ENCODE measurements at regions not wholly inside any gene's neighbourhood (a gene's known extent, or its start where the extent isn't known, plus 50 kb on each side); places are given as distances from the start of the nearest gene placed in this dataset.

DNA sequence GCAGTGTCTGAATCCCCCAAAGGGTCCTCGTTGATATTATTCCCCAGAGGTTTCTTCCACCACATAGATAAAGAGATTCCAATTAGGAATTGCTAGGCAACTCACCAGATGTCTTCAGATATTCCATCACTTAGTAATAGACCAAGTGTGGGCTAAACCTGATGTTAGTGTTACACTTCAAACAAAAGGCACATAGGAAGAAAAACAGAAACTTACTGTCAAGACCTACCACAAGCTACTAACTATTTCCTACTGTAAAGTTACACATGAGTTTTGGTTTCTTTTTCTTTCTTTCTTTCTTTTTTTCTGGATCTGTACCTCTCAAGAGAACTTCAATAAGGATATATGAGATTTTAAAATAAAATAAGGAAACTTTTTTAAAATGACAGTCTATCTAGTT, 879.1 kb upstream of the NEGR1 start (continued):
- TF ChIP-seq MTA2 (IDR thresholded peaks at IDR 0.05; ENCODE audit: low read depth) (no peak), SREBF1 (IDR thresholded peaks at IDR 0.05; ENCODE audit: low read length) (no peak), HDAC2 (IDR thresholded peaks at IDR 0.05) (no peak)

DNA sequence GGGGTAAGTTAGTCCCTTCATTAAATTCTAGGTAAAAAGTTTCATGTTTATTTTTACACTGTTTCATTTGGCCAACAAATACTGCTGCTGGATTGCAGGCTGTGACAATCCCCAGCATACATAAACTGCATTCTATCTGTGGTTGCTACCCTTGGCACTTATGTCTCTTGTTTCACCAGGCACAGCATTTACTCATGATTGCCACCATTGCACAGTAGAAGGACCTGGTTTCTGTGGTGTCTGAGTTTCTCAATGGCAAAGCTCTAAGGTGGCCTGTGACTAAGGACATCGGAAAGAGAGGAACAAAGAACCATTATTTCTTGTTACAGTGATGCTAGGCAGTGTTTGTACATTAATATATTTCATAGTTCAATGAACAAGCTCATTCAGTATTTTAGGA, 878.4 kb upstream of the NEGR1 start:
- POLR2A ChIA-PET: no interaction called here
- Histone ChIP-seq H3K4me3 (no peak overlapping the region), H3K79me2 (ENCODE audit: control insufficient read depth, insufficient read depth, low read length) (no peaks in the 10 kb centered on the region), H3K9ac (ENCODE audit: control insufficient read depth, insufficient read depth, low read length) (no peak overlapping the region), H2AFZ (ENCODE audit: control insufficient read depth, low read depth, low read length) (no peak overlapping the region), H3K4me2 (ENCODE audit: control insufficient read depth, insufficient read depth) (no peak overlapping the region), H3K36me3 (ENCODE audit: control insufficient read depth in 2 of 2, insufficient read depth in 2 of 2, low read length in 1 of 2) (no peaks in the 10 kb centered on the region), H3K9me3 (replicated peaks; ENCODE audit: control insufficient read depth, insufficient read depth, low read length) (no peaks in the 10 kb centered on the region), H3K4me1 (ENCODE audit: control insufficient read depth, insufficient read depth, low read length) (no peaks in the 10 kb centered on the region), H4K20me1 (ENCODE audit: control insufficient read depth, insufficient read depth) (no peaks in the 10 kb centered on the region), H3K27me3 (replicated peaks in 1 of 2; ENCODE audit: control insufficient read depth in 2 of 2, insufficient read depth in 2 of 2, low read length in 1 of 2) (no peaks in the 10 kb centered on the region), H3K27ac (ENCODE audit: control insufficient read depth, insufficient read depth) (no peak overlapping the region)
- in situ Hi-C loops (cut with MboI) (no loop called here), intact Hi-C loops (cut with micrococcal nuclease; ENCODE audit: unreplicated experiment) (no loop called here)
- no peak for FAIRE-seq
- no peak for DNase-seq (ENCODE audit: low read depth, low spot score)
- TF ChIP-seq ZNF384 (IDR thresholded peaks at IDR 0.05; ENCODE audit: borderline replicate concordance, low read depth, low read length) (no peak), BHLHE40 (IDR thresholded peaks at IDR 0.05; ENCODE audit: borderline replicate concordance in 1 of 2, low read depth in 2 of 2, low read length in 1 of 2) (no peak), STAT1 (conservative IDR thresholded peaks at IDR 0.05) (no peak)
- TF ChIP-seq, protein P1, sequence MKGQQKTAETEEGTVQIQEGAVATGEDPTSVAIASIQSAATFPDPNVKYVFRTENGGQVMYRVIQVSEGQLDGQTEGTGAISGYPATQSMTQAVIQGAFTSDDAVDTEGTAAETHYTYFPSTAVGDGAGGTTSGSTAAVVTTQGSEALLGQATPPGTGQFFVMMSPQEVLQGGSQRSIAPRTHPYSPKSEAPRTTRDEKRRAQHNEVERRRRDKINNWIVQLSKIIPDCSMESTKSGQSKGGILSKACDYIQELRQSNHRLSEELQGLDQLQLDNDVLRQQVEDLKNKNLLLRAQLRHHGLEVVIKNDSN (IDR thresholded peaks at IDR 0.05; ENCODE audit: borderline replicate concordance, extremely low read length, insufficient read depth, low read depth, low read length): no peak
- TF ChIP-seq, protein P2, sequence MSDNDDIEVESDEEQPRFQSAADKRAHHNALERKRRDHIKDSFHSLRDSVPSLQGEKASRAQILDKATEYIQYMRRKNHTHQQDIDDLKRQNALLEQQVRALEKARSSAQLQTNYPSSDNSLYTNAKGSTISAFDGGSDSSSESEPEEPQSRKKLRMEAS (IDR thresholded peaks at IDR 0.05; ENCODE audit: low read depth, low read length): no peak
- CTCF ChIA-PET: no interaction called here
- ATAC-seq: no peak
- SMC1A ChIA-PET (ENCODE audit: uncharacterized antibody, unreplicated experiment): no interaction called here
- RAD21 ChIA-PET (ENCODE audit: unreplicated experiment): no interaction called here
- WGBS (ENCODE audit: insufficient coverage, insufficient replicate concordance, low lambda C conversion rate, missing lambda C conversion rate): 0% methylated on average over 1 of the region's 1 CpG
- no TSS peak for BruUV-seq (replicated peaks)
